ENCODE measurements at regions not wholly inside any gene's neighbourhood (a gene's known extent, or its start where the extent isn't known, plus 50 kb on each side); places are given as distances from the start of the nearest gene placed in this dataset.

DNA sequence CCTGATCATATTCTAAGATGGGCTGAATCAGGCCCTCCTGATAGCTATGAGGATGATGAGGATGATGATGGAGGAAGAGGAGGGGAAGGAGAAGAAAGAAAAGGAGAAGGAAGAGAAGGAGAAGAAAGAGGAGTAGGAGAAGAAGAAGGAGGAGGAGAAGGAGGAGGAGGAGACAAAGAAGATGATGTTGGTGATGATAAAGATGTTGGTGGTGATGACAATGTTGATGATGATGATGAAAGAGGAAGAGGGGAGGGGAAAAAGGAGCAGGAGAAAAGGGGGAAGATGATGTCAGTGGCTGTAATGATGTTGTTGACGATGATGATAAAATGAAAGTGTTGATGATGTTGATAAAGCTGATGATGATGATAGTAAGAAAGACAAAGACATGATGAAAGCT, 119.5 kb downstream of the CDC5L start:
- no peak overlapping the region for H2AFZ ChIP-seq (ENCODE audit: low read depth)
- no peaks in the 10 kb centered on the region for H3K79me2 ChIP-seq (ENCODE audit: insufficient read depth, low read depth)
- H4K20me1 ChIP-seq (ENCODE audit: insufficient read depth): no peaks in the 10 kb centered on the region
- no peak overlapping the region for H3K4me3 ChIP-seq (IDR thresholded peaks at IDR 0.05; ENCODE audit: insufficient read depth, low read depth, low read length)
- no peak overlapping the region for H3K27ac ChIP-seq
- TF ChIP-seq, protein P1, sequence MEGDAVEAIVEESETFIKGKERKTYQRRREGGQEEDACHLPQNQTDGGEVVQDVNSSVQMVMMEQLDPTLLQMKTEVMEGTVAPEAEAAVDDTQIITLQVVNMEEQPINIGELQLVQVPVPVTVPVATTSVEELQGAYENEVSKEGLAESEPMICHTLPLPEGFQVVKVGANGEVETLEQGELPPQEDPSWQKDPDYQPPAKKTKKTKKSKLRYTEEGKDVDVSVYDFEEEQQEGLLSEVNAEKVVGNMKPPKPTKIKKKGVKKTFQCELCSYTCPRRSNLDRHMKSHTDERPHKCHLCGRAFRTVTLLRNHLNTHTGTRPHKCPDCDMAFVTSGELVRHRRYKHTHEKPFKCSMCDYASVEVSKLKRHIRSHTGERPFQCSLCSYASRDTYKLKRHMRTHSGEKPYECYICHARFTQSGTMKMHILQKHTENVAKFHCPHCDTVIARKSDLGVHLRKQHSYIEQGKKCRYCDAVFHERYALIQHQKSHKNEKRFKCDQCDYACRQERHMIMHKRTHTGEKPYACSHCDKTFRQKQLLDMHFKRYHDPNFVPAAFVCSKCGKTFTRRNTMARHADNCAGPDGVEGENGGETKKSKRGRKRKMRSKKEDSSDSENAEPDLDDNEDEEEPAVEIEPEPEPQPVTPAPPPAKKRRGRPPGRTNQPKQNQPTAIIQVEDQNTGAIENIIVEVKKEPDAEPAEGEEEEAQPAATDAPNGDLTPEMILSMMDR (conservative IDR thresholded peaks at IDR 0.05; ENCODE audit: low read depth, low read length): no peak
- H3K27me3 ChIP-seq (ENCODE audit: insufficient read depth, low read depth): no peaks in the 10 kb centered on the region
- H3K36me3 ChIP-seq (ENCODE audit: insufficient read depth): no peaks in the 10 kb centered on the region
- H3K9ac ChIP-seq: no peak overlapping the region
- no peak overlapping the region for H3K4me2 ChIP-seq
- no peaks in the 10 kb centered on the region for H3K4me1 ChIP-seq (ENCODE audit: low read depth, poor library complexity, severe bottlenecking)

- Histone ChIP-seq H3K4me3 (IDR thresholded peaks at IDR 0.05; ENCODE audit: insufficient read depth, low read depth, low read length) (no peak overlapping the region), H3K4me2 (no peak overlapping the region), H3K9ac (no peak overlapping the region), H3K27me3 (ENCODE audit: insufficient read depth, low read depth) (no peaks in the 10 kb centered on the region), H4K20me1 (ENCODE audit: insufficient read depth) (no peaks in the 10 kb centered on the region), H3K27ac (no peak overlapping the region), H2AFZ (ENCODE audit: low read depth) (no peak overlapping the region), H3K4me1 (ENCODE audit: low read depth, poor library complexity, severe bottlenecking) (no peaks in the 10 kb centered on the region), H3K36me3 (ENCODE audit: insufficient read depth) (no peaks in the 10 kb centered on the region), H3K79me2 (ENCODE audit: insufficient read depth, low read depth) (no peaks in the 10 kb centered on the region)
- TF ChIP-seq, protein P1 (conservative IDR thresholded peaks at IDR 0.05; ENCODE audit: low read depth, low read length): no peak
Measured at GRCh38 chr6:44508646-44509045, 121.1 kb downstream of the CDC5L start.

DNA sequence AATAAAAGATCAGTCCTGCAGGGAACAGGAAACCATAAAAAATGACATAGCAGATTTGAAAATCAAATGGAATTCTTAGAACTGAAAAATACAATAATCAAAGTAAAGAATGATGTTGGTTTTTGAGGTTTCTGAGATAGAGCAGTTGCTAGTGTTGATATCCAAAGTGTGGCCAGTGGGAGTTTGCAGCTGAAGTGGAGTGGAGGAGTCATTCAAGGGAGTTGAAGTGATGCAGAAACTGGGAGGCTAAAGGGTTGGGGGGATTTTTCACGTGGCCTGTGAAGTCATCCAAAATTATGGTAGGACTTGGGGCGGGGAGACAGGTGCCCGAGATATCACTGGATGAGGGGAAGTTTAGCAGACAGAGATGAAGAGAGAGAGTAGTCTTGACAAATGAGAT, 123.6 kb downstream of the CDC5L start:
- no peak overlapping the region for H3K9ac ChIP-seq
- H3K4me3 ChIP-seq (IDR thresholded peaks at IDR 0.05; ENCODE audit: insufficient read depth, low read depth, low read length): no peak overlapping the region
- no peak overlapping the region for H3K4me2 ChIP-seq
- no peaks in the 10 kb centered on the region for H3K27me3 ChIP-seq (ENCODE audit: insufficient read depth, low read depth)
- H4K20me1 ChIP-seq (ENCODE audit: insufficient read depth): no peaks in the 10 kb centered on the region
- TF ChIP-seq, protein P1 (conservative IDR thresholded peaks at IDR 0.05; ENCODE audit: low read depth, low read length): no peak
- no peak overlapping the region for H2AFZ ChIP-seq (ENCODE audit: low read depth)
- H3K36me3 ChIP-seq (ENCODE audit: insufficient read depth): no peaks in the 10 kb centered on the region
- H3K79me2 ChIP-seq (ENCODE audit: insufficient read depth, low read depth): no peaks in the 10 kb centered on the region
- H3K27ac ChIP-seq: no peak overlapping the region
- H3K4me1 ChIP-seq (ENCODE audit: low read depth, poor library complexity, severe bottlenecking): no peaks in the 10 kb centered on the region

- Histone ChIP-seq H3K4me3 (IDR thresholded peaks at IDR 0.05; ENCODE audit: insufficient read depth, low read depth, low read length) (no peak overlapping the region), H3K27ac (no peak overlapping the region), H3K4me1 (ENCODE audit: low read depth, poor library complexity, severe bottlenecking) (no peaks in the 10 kb centered on the region), H3K4me2 (no peak overlapping the region), H4K20me1 (ENCODE audit: insufficient read depth) (no peaks in the 10 kb centered on the region), H3K9ac (no peak overlapping the region), H3K36me3 (ENCODE audit: insufficient read depth) (no peaks in the 10 kb centered on the region), H3K27me3 (ENCODE audit: insufficient read depth, low read depth) (no peaks in the 10 kb centered on the region), H3K79me2 (ENCODE audit: insufficient read depth, low read depth) (no peaks in the 10 kb centered on the region), H2AFZ (ENCODE audit: low read depth) (no peak overlapping the region)
- TF ChIP-seq, protein P1 (conservative IDR thresholded peaks at IDR 0.05; ENCODE audit: low read depth, low read length): no peak
Measured at GRCh38 chr6:44512868-44513741, 125.6 kb downstream of the CDC5L start.

All from KMS-11 (cell line).